ENCODE measurements at regions not wholly inside any gene's neighbourhood (a gene's known extent, or its start where the extent isn't known, plus 50 kb on each side); places are given as distances from the start of the nearest gene placed in this dataset.

DNA sequence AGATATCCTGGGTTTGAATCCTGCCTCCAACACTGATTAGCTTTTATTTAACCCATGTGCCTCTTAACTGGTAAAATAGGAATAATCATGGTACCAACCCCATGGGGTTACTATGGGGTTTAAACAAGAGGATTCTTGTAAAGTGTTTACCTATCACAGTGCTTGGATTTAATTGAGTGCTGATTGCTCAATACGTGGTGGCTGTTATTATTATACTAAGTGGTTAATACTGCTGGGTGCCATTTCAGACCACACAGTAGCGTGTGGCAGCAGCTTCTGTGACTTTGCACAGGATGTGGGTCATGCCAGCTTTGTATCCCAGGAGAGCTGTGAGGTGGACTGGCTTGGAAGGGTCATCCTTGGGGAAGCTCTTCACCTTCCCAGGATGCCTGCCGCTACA, 177.2 kb downstream of the SEC23IP start:
- no TSS peak for BruUV-seq (replicated peaks)
- Histone ChIP-seq H3K36me3 (ENCODE audit: control insufficient read depth, insufficient read depth, low read length) (no peaks in the 10 kb centered on the region), H3K4me1 (no peaks in the 10 kb centered on the region), H3K9me3 (0 out of 2 replicates have a peak, but pooled peaks cover 3% of the 10 kb centered on the region), H3K4me3 (ENCODE audit: low read depth, low read length) (no peak overlapping the region), H3K27me3 (replicated peaks; ENCODE audit: control insufficient read depth, insufficient read depth, low read length) (no peaks in the 10 kb centered on the region; the same call in none of the 2 replicates)
- peaks cover 20% of the 10 kb centered on the region for H3K9me3 Mint-ChIP-seq (ENCODE audit: unreplicated experiment)
- POLR2A ChIA-PET = interaction anchor here (0.6 kb wide), 1 partner anchor 42 kb away, joined by 4 read pairs; no protein-coding TSS in a partner anchor
- CTCF ChIA-PET = no interaction called here
- TF ChIP-seq, protein P1, sequence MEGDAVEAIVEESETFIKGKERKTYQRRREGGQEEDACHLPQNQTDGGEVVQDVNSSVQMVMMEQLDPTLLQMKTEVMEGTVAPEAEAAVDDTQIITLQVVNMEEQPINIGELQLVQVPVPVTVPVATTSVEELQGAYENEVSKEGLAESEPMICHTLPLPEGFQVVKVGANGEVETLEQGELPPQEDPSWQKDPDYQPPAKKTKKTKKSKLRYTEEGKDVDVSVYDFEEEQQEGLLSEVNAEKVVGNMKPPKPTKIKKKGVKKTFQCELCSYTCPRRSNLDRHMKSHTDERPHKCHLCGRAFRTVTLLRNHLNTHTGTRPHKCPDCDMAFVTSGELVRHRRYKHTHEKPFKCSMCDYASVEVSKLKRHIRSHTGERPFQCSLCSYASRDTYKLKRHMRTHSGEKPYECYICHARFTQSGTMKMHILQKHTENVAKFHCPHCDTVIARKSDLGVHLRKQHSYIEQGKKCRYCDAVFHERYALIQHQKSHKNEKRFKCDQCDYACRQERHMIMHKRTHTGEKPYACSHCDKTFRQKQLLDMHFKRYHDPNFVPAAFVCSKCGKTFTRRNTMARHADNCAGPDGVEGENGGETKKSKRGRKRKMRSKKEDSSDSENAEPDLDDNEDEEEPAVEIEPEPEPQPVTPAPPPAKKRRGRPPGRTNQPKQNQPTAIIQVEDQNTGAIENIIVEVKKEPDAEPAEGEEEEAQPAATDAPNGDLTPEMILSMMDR (IDR thresholded peaks at IDR 0.05; ENCODE audit: insufficient read depth in 1 of 2, low read depth in 1 of 2, low read length in 1 of 2, severe bottlenecking in 1 of 2, unreplicated experiment in 1 of 2) = no peak
- peaks cover 21% of the 10 kb centered on the region for H3K27me3 Mint-ChIP-seq (ENCODE audit: insufficient read depth, unreplicated experiment)
- H3K27ac Mint-ChIP-seq (ENCODE audit: unreplicated experiment) = no peak overlapping the region
- no peak for DNase-seq
- intact Hi-C loops (cut with micrococcal nuclease; ENCODE audit: unreplicated experiment) = no loop called here
- H3K36me3 Mint-ChIP-seq (ENCODE audit: insufficient read depth, unreplicated experiment) = no peaks in the 10 kb centered on the region
- H3K4me3 Mint-ChIP-seq (ENCODE audit: unreplicated experiment) = no peak overlapping the region
- H3K4me1 Mint-ChIP-seq (ENCODE audit: low read depth, unreplicated experiment) = no peaks in the 10 kb centered on the region

GRCh38 chr10:120075349-120075748, 182.8 kb downstream of the SEC23IP start:
- POLR2A ChIA-PET = no interaction called here
- intact Hi-C loops (cut with micrococcal nuclease; ENCODE audit: unreplicated experiment) = no loop called here
- H3K27me3 Mint-ChIP-seq (ENCODE audit: insufficient read depth, unreplicated experiment) = peaks cover 29% of the 10 kb centered on the region

GRCh38 chr10:120076996-120077706, 184.6 kb downstream of the SEC23IP start:
- ChIA-PET POLR2A (no interaction called here), CTCF (no interaction called here)
- DNase-seq = no peak
- BruUV-seq (replicated peaks) = no TSS peak
- intact Hi-C loops (cut with micrococcal nuclease; ENCODE audit: unreplicated experiment) = no loop called here
- TF ChIP-seq, protein P1 (IDR thresholded peaks at IDR 0.05; ENCODE audit: insufficient read depth in 1 of 2, low read depth in 1 of 2, low read length in 1 of 2, severe bottlenecking in 1 of 2, unreplicated experiment in 1 of 2) = no peak
- H3K4me3 ChIP-seq (ENCODE audit: low read depth, low read length) = no peak overlapping the region
- H3K4me1 ChIP-seq = no peaks in the 10 kb centered on the region
- Mint-ChIP-seq H3K9me3 (ENCODE audit: unreplicated experiment) (peaks cover 9% of the 10 kb centered on the region), H3K27ac (ENCODE audit: unreplicated experiment) (no peak overlapping the region), H3K4me3 (ENCODE audit: unreplicated experiment) (no peak overlapping the region), H3K4me1 (ENCODE audit: low read depth, unreplicated experiment) (no peaks in the 10 kb centered on the region), H3K27me3 (ENCODE audit: insufficient read depth, unreplicated experiment) (peaks cover 33% of the 10 kb centered on the region), H3K36me3 (ENCODE audit: insufficient read depth, unreplicated experiment) (no peaks in the 10 kb centered on the region)
- H3K9me3 ChIP-seq = no peaks in the 10 kb centered on the region
- H3K36me3 ChIP-seq (ENCODE audit: control insufficient read depth, insufficient read depth, low read length) = no peaks in the 10 kb centered on the region
- H3K27me3 ChIP-seq (replicated peaks; ENCODE audit: control insufficient read depth, insufficient read depth, low read length) = peaks cover 2% of the 10 kb centered on the region; the same call in 1 of the 2 replicates

More at GRCh38 chr10:120075349-120075748, 182.8 kb downstream of the SEC23IP start:
- TF ChIP-seq, protein P1 (IDR thresholded peaks at IDR 0.05; ENCODE audit: insufficient read depth in 1 of 2, low read depth in 1 of 2, low read length in 1 of 2, severe bottlenecking in 1 of 2, unreplicated experiment in 1 of 2) = no peak
- BruUV-seq (replicated peaks) = no TSS peak
- no peak overlapping the region for H3K27ac Mint-ChIP-seq (ENCODE audit: unreplicated experiment)
- H3K4me1 Mint-ChIP-seq (ENCODE audit: low read depth, unreplicated experiment) = no peaks in the 10 kb centered on the region
- H3K4me3 Mint-ChIP-seq (ENCODE audit: unreplicated experiment) = no peak overlapping the region
- no peaks in the 10 kb centered on the region for H3K36me3 ChIP-seq (ENCODE audit: control insufficient read depth, insufficient read depth, low read length)
- CTCF ChIA-PET = no interaction called here
- H3K4me3 ChIP-seq (ENCODE audit: low read depth, low read length) = no peak overlapping the region
- H3K4me1 ChIP-seq = no peaks in the 10 kb centered on the region
- H3K36me3 Mint-ChIP-seq (ENCODE audit: insufficient read depth, unreplicated experiment) = no peaks in the 10 kb centered on the region
- peaks cover 9% of the 10 kb centered on the region for H3K9me3 Mint-ChIP-seq (ENCODE audit: unreplicated experiment)
- no peaks in the 10 kb centered on the region for H3K9me3 ChIP-seq
- H3K27me3 ChIP-seq (replicated peaks; ENCODE audit: control insufficient read depth, insufficient read depth, low read length) = peaks cover 2% of the 10 kb centered on the region; the same call in 1 of the 2 replicates
- DNase-seq = no peak

All from Caco-2 (cell line).